GM18526 (cell line): ENCODE measurements at regions not wholly inside any gene's neighbourhood (a gene's known extent, or its start where the extent isn't known, plus 50 kb on each side); places are given as distances from the start of the nearest gene placed in this dataset.

Source experiments
- POLR2A ChIP-seq: IDR thresholded peaks from 3 replicates; pipeline ENCODE4 v1.6.1; 2011; ENCODE audit not compliant: insufficient read length; ENCODE audit errors: extremely low read depth

GRCh38 chr2:133732982-133733900, 165.0 kb upstream of the NCKAP5 start:
- TF ChIP-seq POLR2A = no peak

GRCh38 chr2:133733901-133734255, 165.6 kb upstream of the NCKAP5 start:
- no peak for TF ChIP-seq POLR2A

- no peak for TF ChIP-seq POLR2A
Observed at GRCh38 chr2:133734716-133735495, 166.6 kb upstream of the NCKAP5 start.

GRCh38 chr2:133736674-133737073, 168.4 kb upstream of the NCKAP5 start:
- no peak for TF ChIP-seq POLR2A

- TF ChIP-seq POLR2A = no peak
Observed at GRCh38 chr2:133737242-133737993, 169.2 kb upstream of the NCKAP5 start.

GRCh38 chr2:133739039-133739438, 170.8 kb upstream of the NCKAP5 start:
- TF ChIP-seq POLR2A = no peak

GRCh38 chr2:133740500-133740899, 172.2 kb upstream of the NCKAP5 start:
- TF ChIP-seq POLR2A = no peak

- no peak for TF ChIP-seq POLR2A
Observed at GRCh38 chr2:133748007-133748700, 179.9 kb upstream of the NCKAP5 start.

- no peak for TF ChIP-seq POLR2A
Observed at GRCh38 chr2:133753665-133754064, 185.4 kb upstream of the NCKAP5 start.

GRCh38 chr2:133755480-133756300, 187.4 kb upstream of the NCKAP5 start:
- no peak for TF ChIP-seq POLR2A

GRCh38 chr2:133756833-133757232, 188.6 kb upstream of the NCKAP5 start:
- TF ChIP-seq POLR2A = no peak

- TF ChIP-seq POLR2A = no peak
Observed at GRCh38 chr2:133760376-133760775, 192.1 kb upstream of the NCKAP5 start.

- no peak for TF ChIP-seq POLR2A
Observed at GRCh38 chr2:133765658-133766057, 197.4 kb upstream of the NCKAP5 start.
